SK-N-MC (cell line): ENCODE measurements at regions not wholly inside any gene's neighbourhood (a gene's known extent, or its start where the extent isn't known, plus 50 kb on each side); places are given as distances from the start of the nearest gene placed in this dataset.

Source experiments
- EZH2 ChIP-seq: fragments of 200-600 bp; sonication (generic); IDR thresholded peaks from one replicate; pipeline ENCODE4 v1.6.1; 2017; ENCODE audit warnings: antibody characterized with exemption
- FOXP2 ChIP-seq: optimal IDR thresholded peaks from 2 replicates; pipeline ENCODE3; 2011; ENCODE audit warnings: mild to moderate bottlenecking, moderate library complexity; ENCODE audit not compliant: insufficient read depth; ENCODE audit errors: extremely low read length, control extremely low read depth
- POLR2AphosphoS5 ChIP-seq: IDR thresholded peaks from 2 replicates; pipeline ENCODE4 v1.6.1; 2012; ENCODE audit warnings: mild to moderate bottlenecking, low read depth, low read length, borderline replicate concordance

- TF ChIP-seq POLR2AphosphoS5 (no peak), EZH2 (no peak), FOXP2 (no peak)
Observed at GRCh38 chr4:188658958-188659522, 519.8 kb downstream of the TRIML1 start.
